ENCODE measurements at regions not wholly inside any gene's neighbourhood (a gene's known extent, or its start where the extent isn't known, plus 50 kb on each side); places are given as distances from the start of the nearest gene placed in this dataset.

DNA sequence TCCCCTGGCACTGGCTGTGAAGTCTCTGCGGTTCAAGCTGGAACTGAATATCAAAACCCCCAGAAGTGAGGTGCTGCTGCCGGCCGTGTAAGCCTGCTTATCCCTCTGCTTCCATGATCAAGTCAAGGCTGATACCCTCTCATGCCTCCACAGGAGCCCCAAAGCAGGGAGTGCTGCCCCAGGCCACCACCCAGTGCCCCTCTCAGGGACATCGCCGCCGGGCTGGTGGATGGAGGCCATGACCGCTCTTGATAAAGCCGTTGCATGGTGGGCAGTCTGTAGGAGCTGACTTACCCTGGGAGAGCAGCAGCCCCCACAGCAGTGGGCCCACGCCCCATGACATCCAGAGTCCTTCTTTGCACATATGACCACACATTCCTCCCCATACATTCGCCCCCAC, 162.0 kb upstream of the CST7 start:
- TF ChIP-seq POLR2A (IDR thresholded peaks at IDR 0.05) (no peak), CTCF (IDR thresholded peaks at IDR 0.05) (no peak)

All from esophagus squamous epithelium (tissue), 4 donors.